Karpas-422 (cell line): ENCODE measurements at regions not wholly inside any gene's neighbourhood (a gene's known extent, or its start where the extent isn't known, plus 50 kb on each side); places are given as distances from the start of the nearest gene placed in this dataset.
A peak's percentile ranks its signal among the peaks of the same experiment; 100 is the strongest.

Experiments
- DNase-seq: peaks from one replicate; pipeline ENCODE4 v3.0.0-alpha.2; 2015
- H2AFZ ChIP-seq: fragments of 200-600 bp; sonication (generic); 2 replicates; pipeline ENCODE4 v1.6.1; 2014; ENCODE audit warnings: antibody characterized with exemption, low read length, mixed read lengths
- H3K27ac ChIP-seq: fragments of 200-600 bp; sonication (generic); 2 replicates; pipeline ENCODE4 v1.5.1; 2014; ENCODE audit warnings: mild to moderate bottlenecking, low read length, moderate library complexity
- H3K27me3 ChIP-seq: fragments of 200-600 bp; sonication (generic); 2 replicates; pipeline ENCODE4 v1.6.1; 2014; ENCODE audit warnings: low read length, mixed read lengths
- H3K36me3 ChIP-seq: fragments of 200-600 bp; sonication (generic); 2 replicates; pipeline ENCODE4 v1.6.1; 2014; ENCODE audit warnings: low read length, mixed read lengths; ENCODE audit not compliant: insufficient read depth
- H3K4me1 ChIP-seq: fragments of 200-600 bp; sonication (generic); 2 replicates; pipeline ENCODE4 v1.6.1; 2014; ENCODE audit warnings: mild to moderate bottlenecking, low read length, mixed read lengths
- H3K4me2 ChIP-seq: fragments of 200-600 bp; sonication (generic); 2 replicates; pipeline ENCODE4 v1.6.1; 2014; ENCODE audit warnings: low read length, low read depth, mild to moderate bottlenecking; ENCODE audit not compliant: poor library complexity, severe bottlenecking
- H3K4me3 ChIP-seq: fragments of 200-600 bp; sonication (generic); 2 replicates; pipeline ENCODE4 v1.5.1; 2014; ENCODE audit warnings: mild to moderate bottlenecking, antibody characterized with exemption, low read length, mixed read lengths
- H3K79me2 ChIP-seq: fragments of 200-600 bp; sonication (generic); 2 replicates; pipeline ENCODE4 v1.6.1; 2014; ENCODE audit warnings: mild to moderate bottlenecking, low read length, mixed read lengths
- H3K9ac ChIP-seq: fragments of 200-600 bp; sonication (generic); 2 replicates; pipeline ENCODE4 v1.6.0; 2014; ENCODE audit warnings: low read length
- H3K9me2 ChIP-seq: fragments of 200-600 bp; sonication (generic), shearing (Covaris generic); replicated peaks from 2 replicates; pipeline ENCODE4 v1.6.0; 2014; ENCODE audit warnings: mild to moderate bottlenecking, low read length, moderate library complexity; ENCODE audit not compliant: insufficient read depth
- H3K9me3 ChIP-seq: fragments of 300-700, 200-600 bp; sonication (generic); 2 replicates; pipeline ENCODE4 v1.6.1; 2014; ENCODE audit warnings: low read length, mixed read lengths
- H4K20me1 ChIP-seq: fragments of 200-600 bp; sonication (generic); 2 replicates; pipeline ENCODE4 v1.6.1; 2014; ENCODE audit warnings: mild to moderate bottlenecking, antibody characterized with exemption, low read length, low read depth; ENCODE audit not compliant: insufficient read depth

- DNase-seq, result no peak
- Histone ChIP-seq H3K27ac (no peak overlapping the region), H3K79me2 (no peaks in the 10 kb centered on the region), H2AFZ (no peak overlapping the region), H3K9ac (no peak overlapping the region), H3K9me3 (no peaks in the 10 kb centered on the region), H3K27me3 (no peaks in the 10 kb centered on the region), H3K4me2 (no peak overlapping the region), H3K9me2 (no peaks in the 10 kb centered on the region), H3K4me1 (no peaks in the 10 kb centered on the region), H4K20me1 (no peaks in the 10 kb centered on the region), H3K4me3 (no peak overlapping the region), H3K36me3 (no peaks in the 10 kb centered on the region)
Measured at GRCh38 chr1:14083706-14084105, 383.7 kb downstream of the PRDM2 start.

GRCh38 chr1:14090062-14090461 is 390.1 kb downstream of the PRDM2 start:
- H3K36me3 ChIP-seq, result no peaks in the 10 kb centered on the region
- H3K9me3 ChIP-seq, result no peaks in the 10 kb centered on the region
- H3K9ac ChIP-seq, result no peak overlapping the region
- no peaks in the 10 kb centered on the region for H3K4me1 ChIP-seq
- no peaks in the 10 kb centered on the region for H3K79me2 ChIP-seq
- no peaks in the 10 kb centered on the region for H4K20me1 ChIP-seq
- H3K27me3 ChIP-seq, result no peaks in the 10 kb centered on the region
- no peak overlapping the region for H3K27ac ChIP-seq
- no peak overlapping the region for H2AFZ ChIP-seq
- H3K4me2 ChIP-seq, result no peak overlapping the region
- DNase-seq, result no peak
- no peaks in the 10 kb centered on the region for H3K9me2 ChIP-seq
- H3K4me3 ChIP-seq, result no peak overlapping the region

- no peaks in the 10 kb centered on the region for H3K36me3 ChIP-seq
- no peak overlapping the region for H3K9ac ChIP-seq
- H3K4me2 ChIP-seq, result no peak overlapping the region
- no peaks in the 10 kb centered on the region for H3K4me1 ChIP-seq
- no peaks in the 10 kb centered on the region for H3K9me2 ChIP-seq
- H3K27ac ChIP-seq, result no peak overlapping the region
- no peak overlapping the region for H2AFZ ChIP-seq
- no peaks in the 10 kb centered on the region for H3K27me3 ChIP-seq
- no peak overlapping the region for H3K4me3 ChIP-seq
- H4K20me1 ChIP-seq, result no peaks in the 10 kb centered on the region
- no peaks in the 10 kb centered on the region for H3K9me3 ChIP-seq
- no peak for DNase-seq
- no peaks in the 10 kb centered on the region for H3K79me2 ChIP-seq
Measured at GRCh38 chr1:14090531-14090930, 390.5 kb downstream of the PRDM2 start.

- Histone ChIP-seq H3K4me2 (no peak overlapping the region), H3K9ac (no peak overlapping the region), H3K9me3 (no peaks in the 10 kb centered on the region), H3K4me1 (no peaks in the 10 kb centered on the region), H2AFZ (no peak overlapping the region), H3K36me3 (no peaks in the 10 kb centered on the region), H3K4me3 (no peak overlapping the region), H3K79me2 (no peaks in the 10 kb centered on the region), H3K27me3 (no peaks in the 10 kb centered on the region), H3K27ac (no peak overlapping the region), H4K20me1 (no peaks in the 10 kb centered on the region), H3K9me2 (no peaks in the 10 kb centered on the region)
- DNase-seq, result peak; percentile 74
Measured at GRCh38 chr1:14094611-14095400, 394.8 kb downstream of the PRDM2 start.

GRCh38 chr1:14098294-14098913 is 398.4 kb downstream of the PRDM2 start:
- Histone ChIP-seq H4K20me1 (no peaks in the 10 kb centered on the region), H3K4me3 (no peak overlapping the region), H3K27me3 (no peaks in the 10 kb centered on the region), H3K9me3 (no peaks in the 10 kb centered on the region), H3K36me3 (no peaks in the 10 kb centered on the region), H2AFZ (no peak overlapping the region), H3K9ac (no peak overlapping the region), H3K79me2 (no peaks in the 10 kb centered on the region), H3K27ac (no peak overlapping the region), H3K4me1 (no peaks in the 10 kb centered on the region), H3K9me2 (no peaks in the 10 kb centered on the region), H3K4me2 (no peak overlapping the region)
- DNase-seq, result no peak

- no peak for DNase-seq
- Histone ChIP-seq H3K4me2 (no peak overlapping the region), H3K9ac (no peak overlapping the region), H3K27ac (no peak overlapping the region), H3K4me3 (no peak overlapping the region), H3K9me3 (no peaks in the 10 kb centered on the region), H3K79me2 (no peaks in the 10 kb centered on the region), H3K27me3 (no peaks in the 10 kb centered on the region; the same call in 1 of the 2 replicates), H4K20me1 (no peaks in the 10 kb centered on the region), H3K36me3 (no peaks in the 10 kb centered on the region), H2AFZ (no peak overlapping the region), H3K4me1 (no peaks in the 10 kb centered on the region), H3K9me2 (no peaks in the 10 kb centered on the region)
Measured at GRCh38 chr1:14100444-14100843, 400.5 kb downstream of the PRDM2 start.

- Histone ChIP-seq H3K4me1 (no peaks in the 10 kb centered on the region), H3K9ac (no peak overlapping the region), H3K9me2 (no peaks in the 10 kb centered on the region), H3K4me2 (no peak overlapping the region), H3K27me3 (no peaks in the 10 kb centered on the region; the same call in 1 of the 2 replicates), H3K9me3 (no peaks in the 10 kb centered on the region), H2AFZ (no peak overlapping the region), H3K4me3 (no peak overlapping the region), H4K20me1 (no peaks in the 10 kb centered on the region), H3K79me2 (no peaks in the 10 kb centered on the region), H3K36me3 (no peaks in the 10 kb centered on the region), H3K27ac (no peak overlapping the region)
- DNase-seq, result no peak
Measured at GRCh38 chr1:14100919-14101318, 400.9 kb downstream of the PRDM2 start.

- no peak overlapping the region for H3K4me2 ChIP-seq
- H4K20me1 ChIP-seq, result no peaks in the 10 kb centered on the region
- H3K9me2 ChIP-seq, result no peaks in the 10 kb centered on the region
- H3K79me2 ChIP-seq, result no peaks in the 10 kb centered on the region
- no peaks in the 10 kb centered on the region for H3K36me3 ChIP-seq
- H3K27me3 ChIP-seq, result no peaks in the 10 kb centered on the region; the same call in 1 of the 2 replicates
- no peak overlapping the region for H3K4me3 ChIP-seq
- H3K4me1 ChIP-seq, result no peaks in the 10 kb centered on the region
- no peaks in the 10 kb centered on the region for H3K9me3 ChIP-seq
- no peak overlapping the region for H3K9ac ChIP-seq
- H3K27ac ChIP-seq, result no peak overlapping the region
- no peak for DNase-seq
- no peak overlapping the region for H2AFZ ChIP-seq
Measured at GRCh38 chr1:14102180-14102579, 402.2 kb downstream of the PRDM2 start.
